Liver (tissue), 8 donors: ENCODE measurements at regions not wholly inside any gene's neighbourhood (a gene's known extent, or its start where the extent isn't known, plus 50 kb on each side); places are given as distances from the start of the nearest gene placed in this dataset.

Experiments
- DNase-seq: peaks from one replicate; pipeline ENCODE4 v3.0.0-alpha.2; 2017; ENCODE audit warnings: low spot score
- H3K27ac ChIP-seq, 2 donors: one replicate each; pipeline ENCODE4 v1.7.0; 2013; ENCODE audit warnings: inconsistent platforms in 2 of 2, low read length in 2 of 2, control low read depth in 1 of 2, low read depth in 1 of 2, mild to moderate bottlenecking in 1 of 2
- H3K27me3 ChIP-seq, 4 donors: one replicate each; pipeline versions ENCODE4 v1.6.1 to v1.7.0; 2013; ENCODE audit warnings: low read length in 3 of 4, inconsistent platforms in 1 of 4, mild to moderate bottlenecking in 1 of 4, moderate library complexity in 1 of 4; ENCODE audit not compliant: control insufficient read depth in 4 of 4, insufficient read depth in 4 of 4
- H3K36me3 ChIP-seq, 4 donors: one replicate each; pipeline versions ENCODE4 v1.6.1 to v1.7.0; 2013; ENCODE audit warnings: low read length in 3 of 4, mild to moderate bottlenecking in 3 of 4, low read depth in 1 of 4, moderate library complexity in 1 of 4; ENCODE audit not compliant: control insufficient read depth in 4 of 4, insufficient read depth in 3 of 4
- H3K4me1 ChIP-seq, 4 donors: one replicate each; pipeline versions ENCODE4 v1.6.1 to v1.7.0; 2013; ENCODE audit warnings: low read length in 3 of 4, mild to moderate bottlenecking in 3 of 4, moderate library complexity in 1 of 4; ENCODE audit not compliant: control insufficient read depth in 4 of 4, insufficient read depth in 4 of 4
- H3K4me3 ChIP-seq, 3 donors: one replicate each; pipeline versions ENCODE4 v1.6.1 to v1.7.0; 2013; ENCODE audit warnings: low read length in 3 of 3, control low read depth in 1 of 3, low read depth in 1 of 3, mild to moderate bottlenecking in 1 of 3
- H3K9ac ChIP-seq, 2 donors: one replicate each; pipeline ENCODE4 v1.7.0; 2013; ENCODE audit warnings: low read length in 2 of 2, mild to moderate bottlenecking in 2 of 2, moderate library complexity in 2 of 2, control low read depth in 1 of 2, low read depth in 1 of 2
- H3K9me3 ChIP-seq, 4 donors: one replicate each; pipeline versions ENCODE4 v1.6.1 to v1.7.0; 2013; ENCODE audit warnings: low read length in 3 of 4; ENCODE audit not compliant: control insufficient read depth in 4 of 4
- EGR1 ChIP-seq, 2 donors: IDR thresholded peaks; 2 replicates each; pipeline ENCODE4 v1.6.1; 2016 to 2018; ENCODE audit warnings: antibody characterized with exemption in 2 of 2, low read depth in 2 of 2
- FOXA1 ChIP-seq: IDR thresholded peaks from 2 replicates; pipeline ENCODE4 v1.6.1; 2016; ENCODE audit warnings: antibody characterized with exemption
- FOXA2 ChIP-seq: IDR thresholded peaks from 2 replicates; pipeline ENCODE4 v1.6.1; 2016; ENCODE audit warnings: antibody characterized with exemption
- GABPA ChIP-seq, 2 donors: IDR thresholded peaks in 1 of 2; conservative IDR thresholded peaks in 1 of 2; 2 replicates each; pipeline ENCODE4 v1.6.1; 2016; ENCODE audit warnings: antibody characterized with exemption in 2 of 2, mild to moderate bottlenecking in 1 of 2, moderate library complexity in 1 of 2
- HNF4A ChIP-seq, 2 donors: conservative IDR thresholded peaks; 2 replicates each; pipeline ENCODE4 v1.6.1; 2016; ENCODE audit warnings: antibody characterized with exemption in 2 of 2, mild to moderate bottlenecking in 2 of 2
- HNF4G ChIP-seq: IDR thresholded peaks from 2 replicates; pipeline ENCODE4 v1.6.1; 2016; ENCODE audit warnings: antibody characterized with exemption
- JUND ChIP-seq, 2 donors: IDR thresholded peaks; 2 replicates each; pipeline ENCODE4 v1.6.1; 2016; ENCODE audit warnings: antibody characterized with exemption in 2 of 2
- NR2F2 ChIP-seq: IDR thresholded peaks from 2 replicates; pipeline ENCODE4 v1.6.1; 2016; ENCODE audit warnings: antibody characterized with exemption
- RAD21 ChIP-seq, 2 donors: IDR thresholded peaks; 2 replicates each; pipeline ENCODE4 v1.6.1; 2016; ENCODE audit warnings: antibody characterized with exemption in 2 of 2, mild to moderate bottlenecking in 2 of 2
- SP1 ChIP-seq: IDR thresholded peaks from 2 replicates; pipeline ENCODE4 v1.6.1; 2018; ENCODE audit warnings: antibody characterized with exemption, mild to moderate bottlenecking
- TAF1 ChIP-seq: conservative IDR thresholded peaks from 2 replicates; pipeline ENCODE4 v1.6.1; 2016; ENCODE audit warnings: antibody characterized with exemption, mild to moderate bottlenecking
- YY1 ChIP-seq: IDR thresholded peaks from 2 replicates; pipeline ENCODE4 v1.6.1; 2016; ENCODE audit warnings: antibody characterized with exemption, mild to moderate bottlenecking
- WGBS: extraction: QIAGEN DNeasy Blood & Tissue Kit; methylation state at CpG from one replicate; pipeline ENCODE4 v1.1.7; 2013; 5-methylcytosine and 5-hydroxymethylcytosine counted together
- TF ChIP-seq, protein P1 (sequence below): fragments of 150-350 bp; IDR thresholded peaks from 2 replicates; pipeline ENCODE4 v1.5.1; 2017; ENCODE audit warnings: improper control_type of control experiment, low read depth, low read length; ENCODE audit not compliant: missing input control
- TF ChIP-seq, protein P2 (sequence below): IDR thresholded peaks from 2 replicates; pipeline ENCODE4 v1.6.1; 2016; ENCODE audit warnings: antibody characterized with exemption, mild to moderate bottlenecking
- TF ChIP-seq, protein P3 (sequence below): IDR thresholded peaks from 2 replicates; pipeline ENCODE4 v1.6.1; 2016; ENCODE audit warnings: antibody characterized with exemption
- TF ChIP-seq, protein P4 (sequence below): IDR thresholded peaks from 2 replicates; pipeline ENCODE4 v1.6.1; 2016; ENCODE audit warnings: antibody characterized with exemption
- TF ChIP-seq, protein P5 (sequence below): IDR thresholded peaks from 2 replicates; pipeline ENCODE4 v1.6.1; 2016; ENCODE audit warnings: antibody characterized with exemption
- donor health status: healthy.
- donor health status: healthy.
- donor health status: healthy.
- donor health status: healthy.
- donor health status: healthy.

DNA sequence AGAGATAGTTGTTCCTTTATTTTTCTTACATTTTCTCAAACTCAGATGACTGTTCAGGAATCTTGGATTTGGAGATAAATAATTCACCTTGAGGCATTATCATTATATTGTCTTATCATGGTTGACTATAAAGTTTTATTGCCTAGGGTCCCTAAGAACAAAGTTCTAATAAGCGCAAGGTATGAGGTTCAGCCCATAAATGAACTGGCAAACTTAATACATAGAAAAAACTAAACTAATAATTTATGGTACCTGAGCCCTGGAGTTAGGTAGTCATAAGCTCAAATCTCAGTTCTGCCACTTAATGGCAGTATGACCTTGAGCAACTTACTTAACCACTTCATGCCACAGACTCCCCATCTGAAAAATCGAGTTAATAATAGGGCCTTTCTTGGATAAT is 334.0 kb upstream of the PBX1 start:
- 81% methylated on average over 2 of the region's 2 CpGs for WGBS
- Histone ChIP-seq H3K27me3 (no peaks in the 10 kb centered on the region), H3K9ac (no peak overlapping the region), H3K9me3 (no peaks in the 10 kb centered on the region), H3K27ac (no peak overlapping the region), H3K36me3 (no peaks in the 10 kb centered on the region), H3K4me3 (no peak overlapping the region), H3K4me1 (no peaks in the 10 kb centered on the region)
- no peak for TF ChIP-seq FOXA1
- TF ChIP-seq, protein P1, sequence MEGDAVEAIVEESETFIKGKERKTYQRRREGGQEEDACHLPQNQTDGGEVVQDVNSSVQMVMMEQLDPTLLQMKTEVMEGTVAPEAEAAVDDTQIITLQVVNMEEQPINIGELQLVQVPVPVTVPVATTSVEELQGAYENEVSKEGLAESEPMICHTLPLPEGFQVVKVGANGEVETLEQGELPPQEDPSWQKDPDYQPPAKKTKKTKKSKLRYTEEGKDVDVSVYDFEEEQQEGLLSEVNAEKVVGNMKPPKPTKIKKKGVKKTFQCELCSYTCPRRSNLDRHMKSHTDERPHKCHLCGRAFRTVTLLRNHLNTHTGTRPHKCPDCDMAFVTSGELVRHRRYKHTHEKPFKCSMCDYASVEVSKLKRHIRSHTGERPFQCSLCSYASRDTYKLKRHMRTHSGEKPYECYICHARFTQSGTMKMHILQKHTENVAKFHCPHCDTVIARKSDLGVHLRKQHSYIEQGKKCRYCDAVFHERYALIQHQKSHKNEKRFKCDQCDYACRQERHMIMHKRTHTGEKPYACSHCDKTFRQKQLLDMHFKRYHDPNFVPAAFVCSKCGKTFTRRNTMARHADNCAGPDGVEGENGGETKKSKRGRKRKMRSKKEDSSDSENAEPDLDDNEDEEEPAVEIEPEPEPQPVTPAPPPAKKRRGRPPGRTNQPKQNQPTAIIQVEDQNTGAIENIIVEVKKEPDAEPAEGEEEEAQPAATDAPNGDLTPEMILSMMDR, result no peak
- no peak for TF ChIP-seq GABPA (IDR thresholded peaks at IDR 0.05 in 1 of 2, conservative IDR thresholded peaks at IDR 0.05 in 1 of 2)
- no peak for TF ChIP-seq SP1
- no peak for TF ChIP-seq FOXA2
- no peak for TF ChIP-seq TAF1
- no peak for TF ChIP-seq NR2F2
- no peak for TF ChIP-seq JUND (IDR thresholded peaks at IDR 0.05)
- no peak for TF ChIP-seq HNF4G
- TF ChIP-seq, protein P2, sequence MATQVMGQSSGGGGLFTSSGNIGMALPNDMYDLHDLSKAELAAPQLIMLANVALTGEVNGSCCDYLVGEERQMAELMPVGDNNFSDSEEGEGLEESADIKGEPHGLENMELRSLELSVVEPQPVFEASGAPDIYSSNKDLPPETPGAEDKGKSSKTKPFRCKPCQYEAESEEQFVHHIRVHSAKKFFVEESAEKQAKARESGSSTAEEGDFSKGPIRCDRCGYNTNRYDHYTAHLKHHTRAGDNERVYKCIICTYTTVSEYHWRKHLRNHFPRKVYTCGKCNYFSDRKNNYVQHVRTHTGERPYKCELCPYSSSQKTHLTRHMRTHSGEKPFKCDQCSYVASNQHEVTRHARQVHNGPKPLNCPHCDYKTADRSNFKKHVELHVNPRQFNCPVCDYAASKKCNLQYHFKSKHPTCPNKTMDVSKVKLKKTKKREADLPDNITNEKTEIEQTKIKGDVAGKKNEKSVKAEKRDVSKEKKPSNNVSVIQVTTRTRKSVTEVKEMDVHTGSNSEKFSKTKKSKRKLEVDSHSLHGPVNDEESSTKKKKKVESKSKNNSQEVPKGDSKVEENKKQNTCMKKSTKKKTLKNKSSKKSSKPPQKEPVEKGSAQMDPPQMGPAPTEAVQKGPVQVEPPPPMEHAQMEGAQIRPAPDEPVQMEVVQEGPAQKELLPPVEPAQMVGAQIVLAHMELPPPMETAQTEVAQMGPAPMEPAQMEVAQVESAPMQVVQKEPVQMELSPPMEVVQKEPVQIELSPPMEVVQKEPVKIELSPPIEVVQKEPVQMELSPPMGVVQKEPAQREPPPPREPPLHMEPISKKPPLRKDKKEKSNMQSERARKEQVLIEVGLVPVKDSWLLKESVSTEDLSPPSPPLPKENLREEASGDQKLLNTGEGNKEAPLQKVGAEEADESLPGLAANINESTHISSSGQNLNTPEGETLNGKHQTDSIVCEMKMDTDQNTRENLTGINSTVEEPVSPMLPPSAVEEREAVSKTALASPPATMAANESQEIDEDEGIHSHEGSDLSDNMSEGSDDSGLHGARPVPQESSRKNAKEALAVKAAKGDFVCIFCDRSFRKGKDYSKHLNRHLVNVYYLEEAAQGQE, result no peak
- TF ChIP-seq, protein P3, sequence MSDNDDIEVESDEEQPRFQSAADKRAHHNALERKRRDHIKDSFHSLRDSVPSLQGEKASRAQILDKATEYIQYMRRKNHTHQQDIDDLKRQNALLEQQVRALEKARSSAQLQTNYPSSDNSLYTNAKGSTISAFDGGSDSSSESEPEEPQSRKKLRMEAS, result no peak
- TF ChIP-seq, protein P4, sequence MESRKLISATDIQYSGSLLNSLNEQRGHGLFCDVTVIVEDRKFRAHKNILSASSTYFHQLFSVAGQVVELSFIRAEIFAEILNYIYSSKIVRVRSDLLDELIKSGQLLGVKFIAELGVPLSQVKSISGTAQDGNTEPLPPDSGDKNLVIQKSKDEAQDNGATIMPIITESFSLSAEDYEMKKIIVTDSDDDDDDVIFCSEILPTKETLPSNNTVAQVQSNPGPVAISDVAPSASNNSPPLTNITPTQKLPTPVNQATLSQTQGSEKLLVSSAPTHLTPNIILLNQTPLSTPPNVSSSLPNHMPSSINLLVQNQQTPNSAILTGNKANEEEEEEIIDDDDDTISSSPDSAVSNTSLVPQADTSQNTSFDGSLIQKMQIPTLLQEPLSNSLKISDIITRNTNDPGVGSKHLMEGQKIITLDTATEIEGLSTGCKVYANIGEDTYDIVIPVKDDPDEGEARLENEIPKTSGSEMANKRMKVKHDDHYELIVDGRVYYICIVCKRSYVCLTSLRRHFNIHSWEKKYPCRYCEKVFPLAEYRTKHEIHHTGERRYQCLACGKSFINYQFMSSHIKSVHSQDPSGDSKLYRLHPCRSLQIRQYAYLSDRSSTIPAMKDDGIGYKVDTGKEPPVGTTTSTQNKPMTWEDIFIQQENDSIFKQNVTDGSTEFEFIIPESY, result no peak
- TF ChIP-seq, protein P5, sequence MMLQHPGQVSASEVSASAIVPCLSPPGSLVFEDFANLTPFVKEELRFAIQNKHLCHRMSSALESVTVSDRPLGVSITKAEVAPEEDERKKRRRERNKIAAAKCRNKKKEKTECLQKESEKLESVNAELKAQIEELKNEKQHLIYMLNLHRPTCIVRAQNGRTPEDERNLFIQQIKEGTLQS, result no peak
- DNase-seq, result no peak

DNA sequence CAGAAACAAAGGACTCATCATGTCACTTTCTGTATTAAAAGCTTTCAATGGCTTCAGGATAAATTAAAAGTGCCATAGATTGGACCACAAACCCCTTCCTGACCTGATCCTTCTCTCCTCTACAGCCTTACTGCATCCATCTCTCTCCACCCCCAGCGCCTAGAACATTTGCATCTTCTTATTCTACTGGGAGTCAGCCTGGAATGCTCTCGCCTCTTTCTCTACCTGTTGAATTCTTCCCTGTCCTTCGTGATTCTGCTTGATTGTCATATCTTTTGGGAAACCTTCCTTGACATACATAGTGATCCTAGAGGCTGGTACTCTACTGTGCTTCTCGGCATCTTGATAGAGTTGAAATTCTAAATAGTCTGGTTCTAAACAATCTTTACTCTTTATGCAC is 332.0 kb upstream of the PBX1 start:
- H3K27ac ChIP-seq, result no peak overlapping the region
- H3K9ac ChIP-seq, result no peak overlapping the region
- WGBS, result 79% methylated on average over 4 of the region's 4 CpGs
- H3K36me3 ChIP-seq, result no peaks in the 10 kb centered on the region
- H3K27me3 ChIP-seq, result no peaks in the 10 kb centered on the region
- DNase-seq, result no peak
- no peaks in the 10 kb centered on the region for H3K4me1 ChIP-seq
- H3K9me3 ChIP-seq, result no peaks in the 10 kb centered on the region
- no peak overlapping the region for H3K4me3 ChIP-seq
- no peak for TF ChIP-seq RAD21 (IDR thresholded peaks at IDR 0.05)
- no peak for TF ChIP-seq HNF4A (conservative IDR thresholded peaks at IDR 0.05)
- TF ChIP-seq FOXA2, result no peak
- no peak for TF ChIP-seq FOXA1
- TF ChIP-seq, protein P5, result no peak
- TF ChIP-seq, protein P4, result no peak
- TF ChIP-seq EGR1 (IDR thresholded peaks at IDR 0.05; ENCODE audit: low read depth in 2 of 2), result no peak
- no peak for TF ChIP-seq YY1
- no peak for TF ChIP-seq JUND (IDR thresholded peaks at IDR 0.05)
- TF ChIP-seq TAF1, result no peak
- TF ChIP-seq, protein P1, result no peak
- no peak for TF ChIP-seq SP1
- TF ChIP-seq HNF4G, result no peak
